ENCODE measurements at regions not wholly inside any gene's neighbourhood (a gene's known extent, or its start where the extent isn't known, plus 50 kb on each side); places are given as distances from the start of the nearest gene placed in this dataset.

GRCh38 chr13:79194727-79195126, 211.3 kb downstream of the RBM26 start:
- no peak for DNase-seq (ENCODE audit: low spot score)
- no peaks in the 10 kb centered on the region for H3K4me1 ChIP-seq (ENCODE audit: insufficient read depth, poor library complexity, severe bottlenecking)
- no peak for ATAC-seq (ENCODE audit: low read depth)
- no peak overlapping the region for H3K27ac ChIP-seq (ENCODE audit: poor library complexity, severe bottlenecking)
- no peaks in the 10 kb centered on the region for H3K27me3 ChIP-seq (ENCODE audit: insufficient read depth, poor library complexity, severe bottlenecking)
- no peak overlapping the region for H3K4me3 ChIP-seq (ENCODE audit: severe bottlenecking)
- no peaks in the 10 kb centered on the region for H3K9me3 ChIP-seq (ENCODE audit: severe bottlenecking)
- no peak for TF ChIP-seq CTCF (IDR thresholded peaks at IDR 0.05; ENCODE audit: poor library complexity, severe bottlenecking)
- H3K36me3 ChIP-seq (ENCODE audit: low read depth) = no peaks in the 10 kb centered on the region

- Histone ChIP-seq H3K4me3 (ENCODE audit: severe bottlenecking) (no peak overlapping the region), H3K4me1 (ENCODE audit: insufficient read depth, poor library complexity, severe bottlenecking) (no peaks in the 10 kb centered on the region), H3K27ac (ENCODE audit: poor library complexity, severe bottlenecking) (no peak overlapping the region), H3K9me3 (ENCODE audit: severe bottlenecking) (no peaks in the 10 kb centered on the region), H3K36me3 (ENCODE audit: low read depth) (no peaks in the 10 kb centered on the region), H3K27me3 (ENCODE audit: insufficient read depth, poor library complexity, severe bottlenecking) (no peaks in the 10 kb centered on the region)
- TF ChIP-seq CTCF (IDR thresholded peaks at IDR 0.05; ENCODE audit: poor library complexity, severe bottlenecking) = no peak
- no peak for ATAC-seq (ENCODE audit: low read depth)
- no peak for DNase-seq (ENCODE audit: low spot score)
Observed at GRCh38 chr13:79194272-79194671, 211.8 kb downstream of the RBM26 start.

- no peak for DNase-seq (ENCODE audit: low spot score)
- no peaks in the 10 kb centered on the region for H3K4me1 ChIP-seq (ENCODE audit: insufficient read depth, poor library complexity, severe bottlenecking)
- H3K4me3 ChIP-seq (ENCODE audit: severe bottlenecking) = no peak overlapping the region
- H3K27ac ChIP-seq (ENCODE audit: poor library complexity, severe bottlenecking) = no peak overlapping the region
- no peaks in the 10 kb centered on the region for H3K9me3 ChIP-seq (ENCODE audit: severe bottlenecking)
- H3K27me3 ChIP-seq (ENCODE audit: insufficient read depth, poor library complexity, severe bottlenecking) = no peaks in the 10 kb centered on the region
- no peaks in the 10 kb centered on the region for H3K36me3 ChIP-seq (ENCODE audit: low read depth)
- TF ChIP-seq CTCF (IDR thresholded peaks at IDR 0.05; ENCODE audit: poor library complexity, severe bottlenecking) = no peak
- ATAC-seq (ENCODE audit: low read depth) = no peak
Observed at GRCh38 chr13:79191501-79191900, 214.6 kb downstream of the RBM26 start.

- Histone ChIP-seq H3K4me1 (ENCODE audit: insufficient read depth, poor library complexity, severe bottlenecking) (no peaks in the 10 kb centered on the region), H3K36me3 (ENCODE audit: low read depth) (no peaks in the 10 kb centered on the region), H3K27ac (ENCODE audit: poor library complexity, severe bottlenecking) (no peak overlapping the region), H3K27me3 (ENCODE audit: insufficient read depth, poor library complexity, severe bottlenecking) (no peaks in the 10 kb centered on the region), H3K9me3 (ENCODE audit: severe bottlenecking) (no peaks in the 10 kb centered on the region), H3K4me3 (ENCODE audit: severe bottlenecking) (no peak overlapping the region)
- no peak for TF ChIP-seq CTCF (IDR thresholded peaks at IDR 0.05; ENCODE audit: poor library complexity, severe bottlenecking)
- no peak for ATAC-seq (ENCODE audit: low read depth)
- DNase-seq (ENCODE audit: low spot score) = no peak
Observed at GRCh38 chr13:79190932-79191331, 215.1 kb downstream of the RBM26 start.

GRCh38 chr13:79187917-79188690, 218.0 kb downstream of the RBM26 start:
- no peaks in the 10 kb centered on the region for H3K27me3 ChIP-seq (ENCODE audit: insufficient read depth, poor library complexity, severe bottlenecking)
- DNase-seq (ENCODE audit: low spot score) (no peak), ATAC-seq (ENCODE audit: low read depth) (no peak)

More at GRCh38 chr13:79187917-79188690, 218.0 kb downstream of the RBM26 start:
- Histone ChIP-seq H3K36me3 (ENCODE audit: low read depth) (no peaks in the 10 kb centered on the region), H3K9me3 (ENCODE audit: severe bottlenecking) (no peaks in the 10 kb centered on the region), H3K4me3 (ENCODE audit: severe bottlenecking) (no peak overlapping the region), H3K27ac (ENCODE audit: poor library complexity, severe bottlenecking) (no peak overlapping the region), H3K4me1 (ENCODE audit: insufficient read depth, poor library complexity, severe bottlenecking) (no peaks in the 10 kb centered on the region)
- TF ChIP-seq CTCF (IDR thresholded peaks at IDR 0.05; ENCODE audit: poor library complexity, severe bottlenecking) = no peak

All from RWPE2 (cell line).